B cell (primary cell): ENCODE measurements at regions not wholly inside any gene's neighbourhood (a gene's known extent, or its start where the extent isn't known, plus 50 kb on each side); places are given as distances from the start of the nearest gene placed in this dataset.

Source experiments
- CTCF ChIP-seq: fragments of 200-600 bp; IDR thresholded peaks from one replicate; pipeline ENCODE4 v1.8.0; 2022; ENCODE audit warnings: antibody characterized with exemption, mild to moderate bottlenecking
- EZH2 ChIP-seq: IDR thresholded peaks from 2 replicates; pipeline ENCODE4 v1.6.1; 2012; ENCODE audit warnings: borderline replicate concordance, low read depth, mild to moderate bottlenecking, moderate library complexity, low read length; ENCODE audit not compliant: insufficient read depth, poor library complexity, severe bottlenecking

- TF ChIP-seq CTCF (no peak), EZH2 (no peak)
These were observed 497.5 kb upstream of the IGFBP7 start for GRCh38 chr4:57607566-57608180.
